HG03439 (cell line): ENCODE measurements at regions not wholly inside any gene's neighbourhood (a gene's known extent, or its start where the extent isn't known, plus 50 kb on each side); places are given as distances from the start of the nearest gene placed in this dataset.
"Not testable (repeated sequence)": the region's sequence is repeated elsewhere in the genome, so short reads cannot be mapped to it uniquely, and the experiment has no call there.

Experiments used
- ATAC-seq: cut with Tn5 transposase; IDR thresholded peaks from one replicate; pipeline ENCODE4 v1.9.1; 2021; ENCODE audit warnings: mild to moderate bottlenecking, moderate library complexity; ENCODE audit not compliant: unreplicated experiment

GRCh38 chr10:117838500-117839498, 207.9 kb downstream of the RAB11FIP2 start:
- ATAC-seq, result not testable (repeated sequence)

DNA sequence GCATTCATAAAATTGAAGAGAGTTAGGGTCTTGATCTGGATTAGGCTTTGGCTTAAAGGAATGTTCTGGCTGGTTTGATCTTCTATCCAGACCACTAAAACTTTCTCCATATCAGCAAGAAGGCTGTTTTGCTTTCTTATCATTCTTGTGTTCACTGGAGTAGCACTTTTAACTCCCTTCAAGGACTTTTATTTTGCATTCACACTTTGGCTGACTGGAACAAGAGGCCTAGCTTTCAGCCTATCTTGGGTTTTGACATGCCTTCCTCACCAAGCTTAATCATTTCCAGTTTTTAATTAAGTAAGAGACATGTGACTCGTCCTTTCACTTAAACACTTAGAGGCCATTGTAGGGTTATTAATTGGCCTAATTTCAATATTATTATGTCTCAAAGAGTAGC, 190.3 kb downstream of the RAB11FIP2 start:
- ATAC-seq, result not testable (repeated sequence)

DNA sequence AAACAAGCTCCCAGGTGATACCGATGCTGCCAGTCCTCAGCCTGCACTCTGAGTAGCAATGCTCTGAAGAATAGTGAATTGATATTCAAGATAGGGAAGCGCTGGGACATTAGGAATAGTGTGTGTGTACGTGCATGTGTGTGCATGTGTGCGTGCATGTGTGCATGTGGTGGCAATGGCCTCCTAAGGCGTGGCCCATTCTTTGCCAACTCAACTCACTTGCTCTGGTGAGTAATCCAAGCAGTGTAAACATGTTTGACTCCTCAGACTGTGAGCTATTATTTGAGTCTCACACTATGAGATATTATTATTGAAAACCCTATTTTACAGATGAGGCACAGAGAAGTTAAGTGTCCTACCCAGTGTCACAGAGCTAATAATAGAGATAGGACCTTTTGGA, 186.6 kb downstream of the RAB11FIP2 start:
- ATAC-seq, result no peak

- ATAC-seq, result no peak
These were observed 185.9 kb downstream of the RAB11FIP2 start for GRCh38 chr10:117860823-117861222.

GRCh38 chr10:117861329-117861728, 185.4 kb downstream of the RAB11FIP2 start:
- no peak for ATAC-seq

- ATAC-seq, result no peak
These were observed 183.0 kb downstream of the RAB11FIP2 start for GRCh38 chr10:117863771-117864170.

GRCh38 chr10:117865945-117866344, 180.8 kb downstream of the RAB11FIP2 start:
- no peak for ATAC-seq

DNA sequence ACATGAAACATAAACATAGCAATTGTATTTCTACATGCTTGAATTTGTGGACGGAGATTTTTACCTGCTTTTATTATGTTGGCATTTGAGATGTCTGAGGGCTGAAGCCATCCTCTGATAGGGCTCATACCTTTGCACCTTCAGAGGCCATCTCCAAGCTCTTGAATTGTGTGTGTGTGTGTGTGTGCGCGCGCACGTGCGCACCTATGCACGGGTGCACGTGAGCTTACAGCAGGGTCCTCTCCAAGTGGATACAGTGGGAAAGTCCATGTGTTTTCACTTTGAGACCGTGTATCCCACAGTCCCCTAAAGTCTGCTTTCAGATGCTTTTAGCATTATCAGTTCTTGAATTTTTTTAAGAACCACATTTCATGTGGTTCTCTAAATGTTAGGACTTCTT, 178.6 kb downstream of the RAB11FIP2 start:
- no peak for ATAC-seq

- no peak for ATAC-seq
These were observed 170.9 kb downstream of the RAB11FIP2 start for GRCh38 chr10:117875793-117876192.

DNA sequence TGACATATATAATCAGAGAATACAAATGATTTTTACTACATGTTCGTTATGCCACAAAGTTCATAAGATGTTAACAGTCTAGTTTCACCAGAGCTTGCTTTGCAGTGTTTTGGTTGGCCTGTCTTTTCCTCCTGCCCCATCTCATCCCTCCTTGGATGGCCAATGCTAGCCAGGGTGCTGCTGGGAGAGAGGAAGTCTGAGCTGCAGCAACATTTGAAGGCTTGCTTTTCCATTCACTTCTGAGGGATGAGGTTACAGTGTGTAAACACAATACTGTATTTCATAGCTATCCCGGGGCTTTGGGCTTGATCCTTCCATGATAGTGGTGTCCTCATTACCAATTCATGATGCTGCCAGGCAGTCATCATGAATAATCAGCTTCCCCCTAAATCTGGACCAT, 170.5 kb downstream of the RAB11FIP2 start:
- ATAC-seq, result no peak

DNA sequence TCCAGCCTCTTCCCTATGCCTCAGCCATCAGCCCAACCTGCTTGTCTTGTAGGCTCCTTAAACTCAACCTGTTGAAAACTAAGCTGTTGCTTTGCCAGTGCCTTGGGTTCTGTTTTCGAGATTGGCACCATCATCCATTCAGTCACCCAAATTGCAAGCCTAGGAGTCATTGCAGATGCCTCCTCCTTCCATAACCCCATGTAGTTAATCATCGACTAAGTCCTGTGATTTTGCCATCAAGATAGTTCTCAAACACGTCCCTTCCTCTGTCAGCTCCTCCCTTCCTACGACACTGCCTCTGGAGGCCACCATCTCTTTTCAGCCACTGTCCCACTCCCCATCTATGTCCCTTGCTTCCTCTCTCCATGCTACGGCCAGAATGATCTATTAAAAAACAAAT, 168.1 kb downstream of the RAB11FIP2 start:
- no peak for ATAC-seq

DNA sequence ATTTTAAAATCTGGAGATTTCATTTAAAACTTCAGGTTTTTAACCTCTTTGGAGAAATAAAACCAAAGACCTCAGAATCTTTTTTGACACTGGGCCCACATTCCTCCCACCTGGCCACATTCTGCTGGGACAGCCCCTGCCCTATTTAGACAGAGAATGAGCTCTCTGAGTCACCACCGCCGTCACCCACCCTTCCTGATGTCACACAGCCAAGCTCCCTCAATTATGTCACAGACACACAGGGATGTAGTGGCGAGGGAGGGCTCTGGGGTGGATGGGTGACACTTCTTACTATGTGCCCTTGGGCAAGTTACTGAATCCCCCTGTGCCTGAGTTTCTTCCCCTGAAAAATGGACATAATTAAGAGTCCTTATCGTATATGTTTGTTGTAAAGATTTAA, 162.6 kb downstream of the RAB11FIP2 start:
- no peak for ATAC-seq

DNA sequence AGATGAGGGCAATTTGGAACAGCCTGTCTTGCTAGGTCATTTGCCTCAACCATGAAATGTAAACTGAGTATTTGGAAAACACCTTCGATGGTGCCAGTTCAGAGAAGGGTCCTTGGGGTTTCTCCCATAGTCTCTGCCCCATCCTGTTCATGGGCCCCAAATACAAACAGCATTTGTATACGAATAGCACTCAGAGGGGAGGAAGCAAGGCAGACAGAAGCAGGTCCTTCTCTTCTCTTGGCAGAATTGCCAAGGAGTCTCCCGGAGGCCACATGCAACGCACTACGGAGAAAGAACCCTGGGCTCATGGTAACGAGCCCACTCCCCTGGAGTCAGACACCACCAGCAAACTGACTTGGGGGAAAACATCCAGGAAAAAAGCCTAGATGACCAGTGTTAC, 162.1 kb downstream of the RAB11FIP2 start:
- no peak for ATAC-seq

GRCh38 chr10:117885206-117885829, 161.4 kb downstream of the RAB11FIP2 start:
- ATAC-seq, result no peak

DNA sequence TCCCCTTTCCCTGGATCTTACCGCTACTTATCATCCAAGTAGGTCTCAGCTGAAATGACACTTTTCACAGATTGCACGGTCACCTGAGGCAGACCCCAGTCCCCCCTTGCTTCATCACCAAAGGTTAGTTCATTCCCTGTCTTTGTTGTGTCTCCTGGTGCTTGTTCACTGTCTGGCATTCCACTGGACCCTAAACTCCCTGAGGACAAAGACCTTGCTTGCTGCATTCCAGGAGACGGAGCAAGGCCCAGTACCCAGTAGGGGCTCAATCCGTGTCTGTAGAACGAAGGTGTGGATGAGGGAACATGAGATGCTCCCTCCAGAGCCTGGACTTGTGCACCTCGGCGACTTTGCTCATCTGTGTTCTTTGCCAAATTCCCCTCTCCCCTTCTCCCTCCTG, 160.0 kb downstream of the RAB11FIP2 start:
- ATAC-seq, result no peak

- no peak for ATAC-seq
These were observed 157.1 kb downstream of the RAB11FIP2 start for GRCh38 chr10:117889664-117890063.

- no peak for ATAC-seq
These were observed 154.0 kb downstream of the RAB11FIP2 start for GRCh38 chr10:117892681-117893220.

- no peak for ATAC-seq
These were observed 152.4 kb downstream of the RAB11FIP2 start for GRCh38 chr10:117894339-117894738.

GRCh38 chr10:117896517-117896916, 150.2 kb downstream of the RAB11FIP2 start:
- no peak for ATAC-seq

DNA sequence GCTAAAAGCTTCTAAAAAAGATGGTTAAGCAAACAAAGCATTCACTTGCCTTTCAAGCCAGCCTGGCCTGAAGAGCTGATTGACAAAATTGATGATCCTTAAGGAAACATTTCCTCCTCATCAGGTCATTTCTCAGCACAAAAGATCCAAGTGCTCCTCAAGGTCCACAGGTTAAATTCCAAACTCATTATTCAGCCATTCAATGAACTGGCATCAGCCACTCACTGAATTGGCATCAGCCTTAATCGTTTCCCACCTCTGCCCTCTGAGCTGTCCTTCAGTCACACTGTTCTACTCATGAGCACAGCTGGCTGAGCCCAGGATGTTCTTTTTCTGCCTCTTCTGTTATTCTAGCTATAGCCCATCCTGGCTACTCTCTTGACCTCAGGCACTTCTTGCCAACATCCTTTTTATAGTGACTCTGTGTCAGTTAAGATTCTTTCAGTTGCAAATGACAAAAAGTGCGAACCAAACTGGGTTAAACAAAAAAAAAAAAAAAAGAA, 147.5 kb downstream of the RAB11FIP2 start:
- ATAC-seq, result no peak

GRCh38 chr10:117900280-117900679, 146.5 kb downstream of the RAB11FIP2 start:
- no peak for ATAC-seq

DNA sequence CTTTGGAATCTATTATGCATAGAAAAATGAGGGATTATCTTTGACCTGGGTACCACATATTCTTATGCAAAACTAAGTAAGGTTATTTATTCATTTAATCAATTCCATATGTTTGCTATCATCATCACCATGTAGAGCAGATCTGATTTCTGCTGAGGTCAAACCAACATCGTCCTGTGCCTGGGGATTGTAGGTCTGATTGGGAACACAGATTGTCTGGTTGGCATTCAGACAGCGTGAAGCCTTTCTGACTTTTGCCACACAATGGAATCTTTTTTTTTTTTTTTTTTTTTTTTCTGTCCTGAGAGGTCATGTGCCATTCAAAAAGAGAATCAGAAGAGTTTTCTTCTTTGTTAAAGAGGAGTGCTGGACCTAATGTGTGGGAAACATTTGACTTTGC, 142.9 kb downstream of the RAB11FIP2 start:
- no peak for ATAC-seq
